H9 (cell line): ENCODE measurements at regions not wholly inside any gene's neighbourhood (a gene's known extent, or its start where the extent isn't known, plus 50 kb on each side); places are given as distances from the start of the nearest gene placed in this dataset.
A peak's percentile ranks its signal among the peaks of the same experiment; 100 is the strongest.

Experiments
- DNase-seq: peaks from one replicate; pipeline ENCODE4 v3.0.0-alpha.2; 2017
- H2AFZ ChIP-seq: one replicate; pipeline ENCODE4 v1.6.1; 2013; ENCODE audit warnings: mild to moderate bottlenecking, low read length, control low read depth, moderate library complexity
- H2AK5ac ChIP-seq: 2 replicates; pipeline ENCODE4 v1.6.1; 2013; ENCODE audit warnings: low read length, control low read depth, mixed read lengths; ENCODE audit not compliant: insufficient read length
- H2BK120ac ChIP-seq: one replicate; pipeline ENCODE4 v1.6.1; 2013; ENCODE audit warnings: low read depth, mild to moderate bottlenecking, low read length, control low read depth, inconsistent platforms; ENCODE audit not compliant: poor library complexity, severe bottlenecking
- H2BK12ac ChIP-seq: 2 replicates; pipeline ENCODE4 v1.6.1; 2013; ENCODE audit warnings: low read length, control low read depth, mixed read lengths, low read depth; ENCODE audit not compliant: insufficient read length
- H2BK15ac ChIP-seq: 2 replicates; pipeline ENCODE4 v1.6.1; 2013; ENCODE audit warnings: low read depth, low read length, control low read depth
- H2BK20ac ChIP-seq: one replicate; pipeline ENCODE4 v1.6.1; 2013; ENCODE audit warnings: low read depth, mild to moderate bottlenecking, low read length, control low read depth, inconsistent platforms; ENCODE audit not compliant: poor library complexity, severe bottlenecking
- H2BK5ac ChIP-seq: 2 replicates; pipeline ENCODE4 v1.6.1; 2013; ENCODE audit warnings: low read length, control low read depth, mixed read lengths; ENCODE audit not compliant: insufficient read length
- H3K14ac ChIP-seq: 2 replicates; pipeline ENCODE4 v1.6.1; 2013; ENCODE audit warnings: low read length, control low read depth; ENCODE audit not compliant: insufficient read depth
- H3K18ac ChIP-seq: 2 replicates; pipeline ENCODE4 v1.6.1; 2013; ENCODE audit warnings: low read depth, mild to moderate bottlenecking, mixed read lengths, low read length, control low read depth; ENCODE audit not compliant: insufficient read length
- H3K23ac ChIP-seq: 2 replicates; pipeline ENCODE4 v1.6.1; 2013; ENCODE audit warnings: low read length, control low read depth, mixed read lengths, low read depth; ENCODE audit not compliant: insufficient read length
- H3K23me2 ChIP-seq: 2 replicates; pipeline ENCODE4 v1.6.1; 2013; ENCODE audit warnings: low read depth, mild to moderate bottlenecking, mixed read lengths, low read length, control low read depth; ENCODE audit not compliant: insufficient read length, poor library complexity, severe bottlenecking
- H3K27ac ChIP-seq: 2 replicates; pipeline ENCODE4 v1.5.1; 2013; ENCODE audit warnings: low read length, control low read depth, mixed read lengths, low read depth; ENCODE audit not compliant: insufficient read length
- H3K27me3 ChIP-seq: 2 replicates; pipeline ENCODE4 v1.6.1; 2013; ENCODE audit warnings: low read length, control low read depth, inconsistent platforms; ENCODE audit not compliant: insufficient read depth
- H3K4ac ChIP-seq: 2 replicates; pipeline ENCODE4 v1.6.1; 2013; ENCODE audit warnings: low read depth, mild to moderate bottlenecking, control low read depth, inconsistent platforms, low read length, moderate library complexity
- H3K4me1 ChIP-seq: 2 replicates; pipeline ENCODE4 v1.6.1; 2013; ENCODE audit warnings: low read length, control low read depth, inconsistent platforms; ENCODE audit not compliant: insufficient read depth
- H3K4me2 ChIP-seq: 2 replicates; pipeline ENCODE4 v1.6.1; 2013; ENCODE audit warnings: low read length, control low read depth, mixed read lengths; ENCODE audit not compliant: insufficient read length, insufficient read depth
- H3K56ac ChIP-seq: 2 replicates; pipeline ENCODE4 v1.6.1; 2013; ENCODE audit warnings: low read depth, mild to moderate bottlenecking, mixed read lengths, low read length, control low read depth; ENCODE audit not compliant: insufficient read length
- H3K79me1 ChIP-seq: 2 replicates; pipeline ENCODE4 v1.6.1; 2013; ENCODE audit warnings: low read depth, mild to moderate bottlenecking, moderate library complexity, low read length, control low read depth, inconsistent platforms; ENCODE audit not compliant: insufficient read depth, poor library complexity, severe bottlenecking
- H3K79me2 ChIP-seq: 2 replicates; pipeline ENCODE4 v1.6.1; 2013; ENCODE audit warnings: low read length, control low read depth, inconsistent platforms; ENCODE audit not compliant: insufficient read depth
- H3K9ac ChIP-seq: 2 replicates; pipeline ENCODE4 v1.6.1; 2013; ENCODE audit warnings: low read length, control low read depth, mixed read lengths; ENCODE audit not compliant: insufficient read length; ENCODE audit errors: extremely low read depth
- H3K9me3 ChIP-seq: one replicate; pipeline ENCODE4 v1.6.1; 2013; ENCODE audit warnings: low read depth, low read length, inconsistent platforms; ENCODE audit not compliant: control insufficient read depth
- H3T11ph ChIP-seq: one replicate; pipeline ENCODE4 v1.6.1; 2013; ENCODE audit warnings: mild to moderate bottlenecking, low read length, control low read depth, inconsistent platforms
- H4K20me1 ChIP-seq: one replicate; pipeline ENCODE4 v1.6.1; 2013; ENCODE audit not compliant: control insufficient read depth, insufficient read length, insufficient read depth
- H4K5ac ChIP-seq: 2 replicates; pipeline ENCODE4 v1.6.1; 2013; ENCODE audit warnings: low read depth, mild to moderate bottlenecking, mixed read lengths, low read length, control low read depth; ENCODE audit not compliant: insufficient read length
- H4K8ac ChIP-seq: replicated peaks from 2 replicates; pipeline ENCODE4 v1.6.1; 2013; ENCODE audit warnings: low read length, control low read depth, mixed read lengths, low read depth; ENCODE audit not compliant: insufficient read length
- H4K91ac ChIP-seq: 2 replicates; pipeline ENCODE4 v1.6.1; 2013; ENCODE audit warnings: low read depth, mild to moderate bottlenecking, moderate library complexity, mixed read lengths, low read length, control low read depth; ENCODE audit not compliant: insufficient read length
- H3K27ac Mint-ChIP-seq, 3 experiments: 2 replicates in 2 of 3; 3 replicates in 1 of 3; pipeline ENCODE4 v1.8.0; 2020 to 2021; ENCODE audit warnings: mixed read lengths in 3 of 3, mild to moderate bottlenecking in 1 of 3, moderate library complexity in 1 of 3
- H3K27me3 Mint-ChIP-seq: 2 replicates; pipeline ENCODE4 v1.8.0; 2021; ENCODE audit warnings: low read depth, mild to moderate bottlenecking, moderate library complexity, mixed read lengths
- H3K36me3 Mint-ChIP-seq, 3 experiments: 2 replicates in 2 of 3; 3 replicates in 1 of 3; pipeline ENCODE4 v1.8.0; 2020 to 2021; ENCODE audit warnings: low read depth in 3 of 3, mixed read lengths in 3 of 3; ENCODE audit not compliant: insufficient read depth in 1 of 3
- H3K4me1 Mint-ChIP-seq, 2 experiments: 2 replicates each; pipeline ENCODE4 v1.8.0; 2020; ENCODE audit warnings: mixed read lengths in 2 of 2
- H3K4me3 Mint-ChIP-seq, 2 experiments: 2 replicates in 1 of 2; 3 replicates in 1 of 2; pipeline ENCODE4 v1.8.0; 2020 to 2021; ENCODE audit warnings: mild to moderate bottlenecking in 2 of 2, mixed read lengths in 2 of 2, moderate library complexity in 1 of 2
- H3K9me3 Mint-ChIP-seq, 2 experiments: 2 replicates in 1 of 2; 3 replicates in 1 of 2; pipeline ENCODE4 v1.8.0; 2020; ENCODE audit warnings: mild to moderate bottlenecking in 2 of 2, mixed read lengths in 2 of 2, moderate library complexity in 1 of 2
- WGBS: extraction: QIAGEN DNeasy Blood & Tissue Kit; methylation state at CpG from one replicate; pipeline ENCODE4 v1.1.7; 2013; ENCODE audit warnings: missing lambda C conversion rate, low lambda C conversion rate, mixed read lengths; ENCODE audit not compliant: insufficient read length; ENCODE audit errors: extremely low coverage; 5-methylcytosine and 5-hydroxymethylcytosine counted together
- TF ChIP-seq, protein P1 (sequence below): fragments of 200-600 bp; sonication (generic); conservative IDR thresholded peaks from 3 replicates; pipeline ENCODE4 v1.8.0; 2021; ENCODE audit warnings: antibody characterized with exemption, mild to moderate bottlenecking

DNA sequence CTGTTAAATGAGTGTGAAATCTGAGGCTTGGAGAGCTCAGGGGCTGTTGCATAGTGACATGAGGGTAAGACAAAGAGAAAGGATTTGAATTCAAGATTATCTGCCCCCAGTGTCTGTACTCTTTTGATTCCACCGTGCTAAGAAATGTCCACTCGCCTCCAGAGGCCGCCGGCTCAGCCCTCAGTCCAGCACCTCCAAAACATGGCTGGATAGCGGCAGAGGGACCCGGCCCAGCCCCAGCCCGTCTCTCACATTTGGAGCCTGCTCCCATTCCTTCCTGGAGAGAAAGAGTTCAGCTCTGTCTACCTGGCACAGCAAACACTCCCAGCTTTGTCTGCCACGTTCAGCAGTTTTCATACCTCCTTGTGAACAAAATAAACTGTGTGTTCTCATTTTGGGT, 84.8 kb upstream of the IQSEC1 start:
- Histone ChIP-seq H3K4me1 (peaks cover 8% of the 10 kb centered on the region; the same call in 1 of the 2 replicates), H3K9me3 (no peaks in the 10 kb centered on the region), H2BK15ac (no peak overlapping the region), H3K14ac (peak overlapping the region; percentile 45; the same call in 1 of the 2 replicates), H3K9ac (no peak overlapping the region), H3K27me3 (no peaks in the 10 kb centered on the region), H3T11ph (no peak overlapping the region), H2AFZ (no peak overlapping the region), H3K56ac (no peak overlapping the region), H3K23ac (no peak overlapping the region), H3K4ac (no peak overlapping the region), H3K4me2 (no peak overlapping the region), H2BK12ac (no peak overlapping the region), H2BK5ac (no peak overlapping the region), H3K23me2 (no peaks in the 10 kb centered on the region), H2BK120ac (no peak overlapping the region), H4K5ac (no peak overlapping the region), H3K27ac (no peak overlapping the region), H3K18ac (no peak overlapping the region), H4K91ac (no peak overlapping the region), H3K79me2 (no peaks in the 10 kb centered on the region), H2BK20ac (no peak overlapping the region), H3K79me1 (no peaks in the 10 kb centered on the region), H4K20me1 (no peaks in the 10 kb centered on the region), H2AK5ac (no peak overlapping the region), H4K8ac (no peak overlapping the region)
- no CpG with 5 or more reads among the region's 8 CpGs for WGBS
- Mint-ChIP-seq H3K9me3 (peaks cover 4 to 20% of the 10 kb centered on the region in 2 experiments; a peak in 4 of 5 replicates), H3K4me3 (no peak overlapping the region), H3K27me3 (no peaks in the 10 kb centered on the region), H3K36me3 (peaks cover 4 to 10% (median 10%) of the 10 kb centered on the region in 3 experiments), H3K27ac (peak overlapping the region in 1 of 3 experiments; percentile 35; a peak in 1 of 7 replicates), H3K4me1 (peaks cover 45 to 50% of the 10 kb centered on the region in 2 experiments)
- TF ChIP-seq, protein P1, sequence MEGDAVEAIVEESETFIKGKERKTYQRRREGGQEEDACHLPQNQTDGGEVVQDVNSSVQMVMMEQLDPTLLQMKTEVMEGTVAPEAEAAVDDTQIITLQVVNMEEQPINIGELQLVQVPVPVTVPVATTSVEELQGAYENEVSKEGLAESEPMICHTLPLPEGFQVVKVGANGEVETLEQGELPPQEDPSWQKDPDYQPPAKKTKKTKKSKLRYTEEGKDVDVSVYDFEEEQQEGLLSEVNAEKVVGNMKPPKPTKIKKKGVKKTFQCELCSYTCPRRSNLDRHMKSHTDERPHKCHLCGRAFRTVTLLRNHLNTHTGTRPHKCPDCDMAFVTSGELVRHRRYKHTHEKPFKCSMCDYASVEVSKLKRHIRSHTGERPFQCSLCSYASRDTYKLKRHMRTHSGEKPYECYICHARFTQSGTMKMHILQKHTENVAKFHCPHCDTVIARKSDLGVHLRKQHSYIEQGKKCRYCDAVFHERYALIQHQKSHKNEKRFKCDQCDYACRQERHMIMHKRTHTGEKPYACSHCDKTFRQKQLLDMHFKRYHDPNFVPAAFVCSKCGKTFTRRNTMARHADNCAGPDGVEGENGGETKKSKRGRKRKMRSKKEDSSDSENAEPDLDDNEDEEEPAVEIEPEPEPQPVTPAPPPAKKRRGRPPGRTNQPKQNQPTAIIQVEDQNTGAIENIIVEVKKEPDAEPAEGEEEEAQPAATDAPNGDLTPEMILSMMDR = no peak
- DNase-seq = no peak
